ENCODE measurements at regions not wholly inside any gene's neighbourhood (a gene's known extent, or its start where the extent isn't known, plus 50 kb on each side); places are given as distances from the start of the nearest gene placed in this dataset.

GRCh38 chr2:23271230-23271629 is 113.7 kb upstream of the KLHL29 start:
- TF ChIP-seq, protein P1, sequence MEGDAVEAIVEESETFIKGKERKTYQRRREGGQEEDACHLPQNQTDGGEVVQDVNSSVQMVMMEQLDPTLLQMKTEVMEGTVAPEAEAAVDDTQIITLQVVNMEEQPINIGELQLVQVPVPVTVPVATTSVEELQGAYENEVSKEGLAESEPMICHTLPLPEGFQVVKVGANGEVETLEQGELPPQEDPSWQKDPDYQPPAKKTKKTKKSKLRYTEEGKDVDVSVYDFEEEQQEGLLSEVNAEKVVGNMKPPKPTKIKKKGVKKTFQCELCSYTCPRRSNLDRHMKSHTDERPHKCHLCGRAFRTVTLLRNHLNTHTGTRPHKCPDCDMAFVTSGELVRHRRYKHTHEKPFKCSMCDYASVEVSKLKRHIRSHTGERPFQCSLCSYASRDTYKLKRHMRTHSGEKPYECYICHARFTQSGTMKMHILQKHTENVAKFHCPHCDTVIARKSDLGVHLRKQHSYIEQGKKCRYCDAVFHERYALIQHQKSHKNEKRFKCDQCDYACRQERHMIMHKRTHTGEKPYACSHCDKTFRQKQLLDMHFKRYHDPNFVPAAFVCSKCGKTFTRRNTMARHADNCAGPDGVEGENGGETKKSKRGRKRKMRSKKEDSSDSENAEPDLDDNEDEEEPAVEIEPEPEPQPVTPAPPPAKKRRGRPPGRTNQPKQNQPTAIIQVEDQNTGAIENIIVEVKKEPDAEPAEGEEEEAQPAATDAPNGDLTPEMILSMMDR (IDR thresholded peaks at IDR 0.05; ENCODE audit: insufficient read depth, low read length, poor library complexity, severe bottlenecking), result no peak
- TF ChIP-seq EZH2phosphoT487 (conservative IDR thresholded peaks at IDR 0.05; ENCODE audit: low read length), result no peak
